SK-N-SH (cell line): ENCODE measurements at regions not wholly inside any gene's neighbourhood (a gene's known extent, or its start where the extent isn't known, plus 50 kb on each side); places are given as distances from the start of the nearest gene placed in this dataset.

Experiments used
- CTCF ChIA-PET: fragments of 300-600, 350-600 bp; formaldehyde crosslinking; extraction: SDS; loops from one replicate; lab custom pipeline; 2021; lab: Yijun Ruan, JAX
- POLR2A ChIA-PET: fragments of 350-600 bp; sonication (Branson Sonifier 250); formaldehyde crosslinking; extraction: SDS; loops from one replicate; lab custom pipeline; 2020; ENCODE audit warnings: antibody characterized with exemption, inconsistent platforms; lab: Yijun Ruan, JAX
- DNase-seq: peaks from one replicate; pipeline ENCODE4 v3.0.0; 2012
- H2AFZ ChIP-seq: fragments of 200-600 bp; sonication (generic); 2 replicates; pipeline ENCODE4 v1.8.1; 2016; ENCODE audit warnings: antibody characterized with exemption, mild to moderate bottlenecking, low read depth
- H3F3A ChIP-seq: fragments of 200-600 bp; sonication (generic); replicated peaks from 2 replicates; pipeline ENCODE3; 2016; ENCODE audit warnings: antibody characterized with exemption, mild to moderate bottlenecking; ENCODE audit not compliant: insufficient read depth
- H3K27ac ChIP-seq, 2 experiments: fragments of 200-500 bp in 1 of 2; fragments of 200-600 bp in 1 of 2; sonication (Bioruptor generic) in 1 of 2; sonication (generic), shearing (Covaris generic) in 1 of 2; 2 replicates each; pipeline versions ENCODE4 v1.5.1 to v1.6.1; 2014 to 2016; ENCODE audit warnings: low read depth in 2 of 2, inconsistent platforms in 1 of 2, low read length in 1 of 2, mild to moderate bottlenecking in 1 of 2, mixed read lengths in 1 of 2
- H3K27me3 ChIP-seq: fragments of 200-600 bp; sonication (generic), shearing (Covaris generic); 2 replicates; pipeline ENCODE4 v1.6.1; 2016; ENCODE audit warnings: mixed run types; ENCODE audit not compliant: insufficient read depth
- H3K36me3 ChIP-seq, 2 experiments: fragments of 200-500 bp in 1 of 2; fragments of 200-600 bp in 1 of 2; sonication (Bioruptor generic) in 1 of 2; sonication (generic) in 1 of 2; replicated peaks in 1 of 2; 2 replicates each; pipeline versions ENCODE3 to v1.5.1; 2014 to 2016; ENCODE audit warnings: low read length in 1 of 2, mild to moderate bottlenecking in 1 of 2; ENCODE audit not compliant: insufficient read depth in 2 of 2, control insufficient read depth in 1 of 2
- H3K4me1 ChIP-seq, 2 experiments: fragments of 200-500 bp in 1 of 2; fragments of 200-600 bp in 1 of 2; sonication (Bioruptor generic) in 1 of 2; sonication (generic), shearing (Covaris generic) in 1 of 2; 2 replicates each; pipeline versions ENCODE4 v1.5.1 to v1.6.1; 2014 to 2016; ENCODE audit warnings: low read depth in 1 of 2, low read length in 1 of 2, mixed run types in 1 of 2; ENCODE audit not compliant: insufficient read depth in 2 of 2, control insufficient read depth in 1 of 2
- H3K4me2 ChIP-seq: fragments of 200-600 bp; sonication (generic), shearing (Covaris generic); 2 replicates; pipeline ENCODE4 v1.6.1; 2017; ENCODE audit warnings: mixed run types
- H3K4me3 ChIP-seq, 2 experiments: fragments of 200-500 bp in 1 of 2; fragments of 200-600 bp in 1 of 2; sonication (Bioruptor generic) in 1 of 2; sonication (generic), shearing (Covaris generic) in 1 of 2; 2 replicates each; pipeline versions ENCODE4 v1.5.1 to v1.8.1; 2014 to 2016; ENCODE audit warnings: low read depth in 2 of 2, inconsistent platforms in 1 of 2, low read length in 1 of 2, mild to moderate bottlenecking in 1 of 2, mixed read lengths in 1 of 2, moderate library complexity in 1 of 2
- H3K79me2 ChIP-seq: fragments of 200-600 bp; sonication (generic); 2 replicates; pipeline ENCODE4 v1.8.1; 2017; ENCODE audit warnings: mild to moderate bottlenecking; ENCODE audit not compliant: insufficient read depth
- H3K9ac ChIP-seq: fragments of 200-600 bp; sonication (generic); 2 replicates; pipeline ENCODE4 v1.6.1; 2017; ENCODE audit warnings: mixed run types
- H3K9me2 ChIP-seq: fragments of 200-600 bp; sonication (generic); 2 replicates; pipeline ENCODE4 v1.6.1; 2017; ENCODE audit warnings: mixed run types
- H3K9me3 ChIP-seq: fragments of 200-600 bp; sonication (generic); 2 replicates; pipeline ENCODE4 v1.6.1; 2017; ENCODE audit warnings: mixed run types, mild to moderate bottlenecking, moderate library complexity
- H4K20me1 ChIP-seq: fragments of 200-600 bp; sonication (generic); 2 replicates; pipeline ENCODE4 v1.6.1; 2017; ENCODE audit warnings: mild to moderate bottlenecking, mixed run types; ENCODE audit not compliant: insufficient read depth
- CHD2 ChIP-seq: fragments of 150-350 bp; IDR thresholded peaks from 2 replicates; pipeline ENCODE4 v1.6.1; 2018; ENCODE audit warnings: low read length; ENCODE audit not compliant: partially characterized antibody
- ELF1 ChIP-seq: IDR thresholded peaks from 2 replicates; pipeline ENCODE4 v1.4.0; 2012
- EP300 ChIP-seq, 2 experiments: IDR thresholded peaks; 2 replicates each; pipeline versions ENCODE4 v1.4.0 to v1.6.1; 2012; ENCODE audit warnings: borderline replicate concordance in 1 of 2, low read depth in 1 of 2, low read length in 1 of 2
- EZH2phosphoT487 ChIP-seq: fragments of 200-600 bp; sonication (generic); IDR thresholded peaks from 2 replicates; pipeline ENCODE4 v1.6.1; 2017; ENCODE audit warnings: low read depth, mixed run types, mild to moderate bottlenecking, antibody characterized with exemption, moderate library complexity, borderline replicate concordance
- FOXJ3 ChIP-seq: sonication (generic); formaldehyde crosslinking; IDR thresholded peaks from 2 replicates; pipeline ENCODE4 v1.5.1; 2020; ENCODE audit warnings: mild to moderate bottlenecking, missing genetic modification reagents
- GATA2 ChIP-seq: sonication (generic); formaldehyde crosslinking; IDR thresholded peaks from 2 replicates; pipeline ENCODE4 v1.5.0; 2020; ENCODE audit warnings: mild to moderate bottlenecking, missing genetic modification reagents
- JUND ChIP-seq: IDR thresholded peaks from 2 replicates; pipeline ENCODE4 v1.4.0; 2012
- MEF2A ChIP-seq: IDR thresholded peaks from 2 replicates; pipeline ENCODE4 v1.4.0; 2012; ENCODE audit warnings: low read depth, borderline replicate concordance
- MXI1 ChIP-seq: IDR thresholded peaks from 2 replicates; pipeline ENCODE4 v1.6.1; 2012; ENCODE audit warnings: mild to moderate bottlenecking, low read depth, low read length, improper control_type of control experiment
- NRF1 ChIP-seq: IDR thresholded peaks from 2 replicates; pipeline ENCODE4 v1.6.1; 2012; ENCODE audit warnings: low read depth, mild to moderate bottlenecking, low read length
- RAD21 ChIP-seq: IDR thresholded peaks from 2 replicates; pipeline ENCODE4 v1.6.1; 2012; ENCODE audit warnings: mild to moderate bottlenecking, low read length
- RCOR1 ChIP-seq: fragments of 150-350 bp; IDR thresholded peaks from 2 replicates; pipeline ENCODE4 v1.6.1; 2017; ENCODE audit warnings: antibody characterized with exemption, low read length
- RFX5 ChIP-seq: IDR thresholded peaks from 2 replicates; pipeline ENCODE4 v1.6.1; 2012; ENCODE audit warnings: mild to moderate bottlenecking, improper control_type of control experiment, low read length
- RXRA ChIP-seq: IDR thresholded peaks from 2 replicates; pipeline ENCODE4 v1.4.0; 2012; ENCODE audit warnings: low read depth, mild to moderate bottlenecking, borderline replicate concordance
- SIN3A ChIP-seq: IDR thresholded peaks from 2 replicates; pipeline ENCODE4 v1.6.1; 2012; ENCODE audit warnings: low read depth, mild to moderate bottlenecking, low read length, moderate library complexity, borderline replicate concordance
- SMC3 ChIP-seq: IDR thresholded peaks from 2 replicates; pipeline ENCODE4 v1.6.1; 2012; ENCODE audit warnings: low read depth, low read length, improper control_type of control experiment
- TCF12 ChIP-seq: IDR thresholded peaks from 2 replicates; pipeline ENCODE4 v1.4.0; 2012
- TEAD4 ChIP-seq: IDR thresholded peaks from 2 replicates; pipeline ENCODE4 v1.4.0; 2012; ENCODE audit warnings: mild to moderate bottlenecking, borderline replicate concordance; ENCODE audit not compliant: insufficient read depth
- WGBS: methylation state at CpG from one replicate; pipeline ENCODE4 v1.1.6; 2017; ENCODE audit warnings: low lambda C conversion rate; 5-methylcytosine and 5-hydroxymethylcytosine counted together
- TF ChIP-seq, protein P1 (sequence below): fragments of 200-600 bp; sonication (generic); IDR thresholded peaks from 2 replicates; pipeline ENCODE4 v1.6.1; 2017; ENCODE audit warnings: antibody characterized with exemption, mild to moderate bottlenecking, moderate library complexity
- TF ChIP-seq, protein P2 (sequence below): IDR thresholded peaks from 2 replicates; pipeline ENCODE4 v1.4.0; 2012; ENCODE audit warnings: low read depth, borderline replicate concordance
- TF ChIP-seq, protein P3 (sequence below): fragments of 150-350 bp; IDR thresholded peaks from 2 replicates; pipeline ENCODE4 v1.6.1; 2016; ENCODE audit warnings: mild to moderate bottlenecking, low read depth, low read length
- TF ChIP-seq, protein P4 (sequence below): IDR thresholded peaks from 2 replicates; pipeline ENCODE4 v1.6.1; 2012; ENCODE audit warnings: mild to moderate bottlenecking, low read depth, low read length, moderate library complexity

DNA sequence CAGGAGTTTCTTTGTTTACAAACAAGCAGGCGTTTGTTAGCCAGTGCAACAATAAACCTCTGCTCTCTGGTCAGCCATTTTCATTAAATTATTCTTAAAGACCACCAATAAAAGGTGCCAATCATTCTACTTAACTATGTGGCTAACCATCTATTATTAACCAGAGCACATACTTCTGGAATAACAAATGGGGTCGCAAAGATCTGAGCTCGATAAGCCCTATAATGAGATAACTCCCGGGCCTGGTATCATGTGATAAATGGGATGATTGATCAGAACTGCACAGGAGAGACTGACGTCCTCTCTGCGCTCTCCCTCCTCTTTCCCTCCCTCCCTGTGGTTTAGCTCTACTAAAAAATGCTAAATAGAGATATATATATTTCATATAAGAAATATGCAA, 488.2 kb downstream of the NTRK2 start:
- CTCF ChIA-PET, result interaction anchor here (0.9 to 1.7 kb wide), 5 partner anchors 14 to 489 kb away, joined by 3 to 5 read pairs (median 4); no protein-coding TSS in a partner anchor
- no peaks in the 10 kb centered on the region for H3F3A ChIP-seq
- TF ChIP-seq GATA2 (peak; percentile 74), TCF12 (peak; percentile 17; the same call in 1 of the 2 replicates), RCOR1 (peak; percentile 71; the same call in 1 of the 2 replicates), RXRA (no peak), EP300 (IDR thresholded peaks at IDR 0.05; ENCODE audit: borderline replicate concordance in 1 of 2, low read depth in 1 of 2, low read length in 1 of 2) (peak in 1 of 2 experiments; percentile 84; a peak in 2 of 4 replicates)
- TF ChIP-seq, all 33 proteins: peak for 4
- H3K9me2 ChIP-seq, result no peaks in the 10 kb centered on the region
- H3K9me3 ChIP-seq, result no peaks in the 10 kb centered on the region
- peak overlapping the region in 1 of 2 experiments; percentile 89; a peak in 1 of 4 replicates for H3K27ac ChIP-seq
- H3K4me1 ChIP-seq, result peaks cover 0 to 22% of the 10 kb centered on the region in 2 experiments; a peak in 2 of 4 replicates
- no peaks in the 10 kb centered on the region for H3K27me3 ChIP-seq
- WGBS, result 26% methylated on average over 6 of the region's 6 CpGs
- no peaks in the 10 kb centered on the region for H3K36me3 ChIP-seq
- peak; percentile 39 for DNase-seq
- no peak overlapping the region for H3K9ac ChIP-seq
- H4K20me1 ChIP-seq, result no peaks in the 10 kb centered on the region
- H3K4me2 ChIP-seq, result no peak overlapping the region
- H3K4me3 ChIP-seq, result no peak overlapping the region; a peak in 1 of 4 replicates
- no peaks in the 10 kb centered on the region for H3K79me2 ChIP-seq
- POLR2A ChIA-PET, result no interaction called here
- H2AFZ ChIP-seq, result no peak overlapping the region

DNA sequence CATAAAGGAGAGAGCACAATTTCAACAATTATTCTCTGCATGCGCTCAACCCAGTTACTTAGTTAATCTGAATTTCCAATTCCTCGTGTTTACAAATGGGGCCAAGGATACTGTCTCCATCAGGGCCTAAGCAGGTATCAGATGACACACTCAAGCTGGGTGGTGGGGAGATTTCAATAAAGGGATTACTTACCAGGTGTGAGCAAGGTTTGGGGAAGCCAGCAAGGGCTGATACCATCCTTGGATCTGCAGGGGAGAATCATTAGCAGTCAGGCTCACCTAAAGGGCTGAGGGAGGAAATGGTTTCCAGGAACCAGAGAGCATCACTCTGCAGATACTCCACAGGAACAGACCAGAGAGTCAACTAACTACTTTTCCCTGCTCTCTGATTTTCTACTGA, 487.1 kb downstream of the NTRK2 start:
- ChIA-PET CTCF (interaction anchor here (0.9 to 1.6 kb wide), 3 partner anchors 13 to 269 kb away, joined by 3 to 4 read pairs (median 3); no protein-coding TSS in a partner anchor), POLR2A (no interaction called here)
- Histone ChIP-seq H3K4me2 (no peak overlapping the region), H3K79me2 (no peaks in the 10 kb centered on the region), H3K9me2 (no peaks in the 10 kb centered on the region), H3K9ac (no peak overlapping the region), H4K20me1 (no peaks in the 10 kb centered on the region), H3F3A (no peaks in the 10 kb centered on the region)
- TF ChIP-seq RAD21, result no peak
- TF ChIP-seq, protein P1, sequence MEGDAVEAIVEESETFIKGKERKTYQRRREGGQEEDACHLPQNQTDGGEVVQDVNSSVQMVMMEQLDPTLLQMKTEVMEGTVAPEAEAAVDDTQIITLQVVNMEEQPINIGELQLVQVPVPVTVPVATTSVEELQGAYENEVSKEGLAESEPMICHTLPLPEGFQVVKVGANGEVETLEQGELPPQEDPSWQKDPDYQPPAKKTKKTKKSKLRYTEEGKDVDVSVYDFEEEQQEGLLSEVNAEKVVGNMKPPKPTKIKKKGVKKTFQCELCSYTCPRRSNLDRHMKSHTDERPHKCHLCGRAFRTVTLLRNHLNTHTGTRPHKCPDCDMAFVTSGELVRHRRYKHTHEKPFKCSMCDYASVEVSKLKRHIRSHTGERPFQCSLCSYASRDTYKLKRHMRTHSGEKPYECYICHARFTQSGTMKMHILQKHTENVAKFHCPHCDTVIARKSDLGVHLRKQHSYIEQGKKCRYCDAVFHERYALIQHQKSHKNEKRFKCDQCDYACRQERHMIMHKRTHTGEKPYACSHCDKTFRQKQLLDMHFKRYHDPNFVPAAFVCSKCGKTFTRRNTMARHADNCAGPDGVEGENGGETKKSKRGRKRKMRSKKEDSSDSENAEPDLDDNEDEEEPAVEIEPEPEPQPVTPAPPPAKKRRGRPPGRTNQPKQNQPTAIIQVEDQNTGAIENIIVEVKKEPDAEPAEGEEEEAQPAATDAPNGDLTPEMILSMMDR, result no peak
- TF ChIP-seq, protein P2, sequence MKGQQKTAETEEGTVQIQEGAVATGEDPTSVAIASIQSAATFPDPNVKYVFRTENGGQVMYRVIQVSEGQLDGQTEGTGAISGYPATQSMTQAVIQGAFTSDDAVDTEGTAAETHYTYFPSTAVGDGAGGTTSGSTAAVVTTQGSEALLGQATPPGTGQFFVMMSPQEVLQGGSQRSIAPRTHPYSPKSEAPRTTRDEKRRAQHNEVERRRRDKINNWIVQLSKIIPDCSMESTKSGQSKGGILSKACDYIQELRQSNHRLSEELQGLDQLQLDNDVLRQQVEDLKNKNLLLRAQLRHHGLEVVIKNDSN, result no peak
- no peak for TF ChIP-seq SMC3
- no peak for TF ChIP-seq RFX5
- TF ChIP-seq MXI1, result no peak
- TF ChIP-seq SIN3A, result no peak
- TF ChIP-seq CHD2, result no peak
- TF ChIP-seq ELF1, result no peak
- TF ChIP-seq, protein P3, sequence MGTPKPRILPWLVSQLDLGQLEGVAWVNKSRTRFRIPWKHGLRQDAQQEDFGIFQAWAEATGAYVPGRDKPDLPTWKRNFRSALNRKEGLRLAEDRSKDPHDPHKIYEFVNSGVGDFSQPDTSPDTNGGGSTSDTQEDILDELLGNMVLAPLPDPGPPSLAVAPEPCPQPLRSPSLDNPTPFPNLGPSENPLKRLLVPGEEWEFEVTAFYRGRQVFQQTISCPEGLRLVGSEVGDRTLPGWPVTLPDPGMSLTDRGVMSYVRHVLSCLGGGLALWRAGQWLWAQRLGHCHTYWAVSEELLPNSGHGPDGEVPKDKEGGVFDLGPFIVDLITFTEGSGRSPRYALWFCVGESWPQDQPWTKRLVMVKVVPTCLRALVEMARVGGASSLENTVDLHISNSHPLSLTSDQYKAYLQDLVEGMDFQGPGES, result no peak
- TF ChIP-seq GATA2, result no peak
- no peak for TF ChIP-seq TEAD4
- TF ChIP-seq EZH2phosphoT487, result no peak
- no peak for TF ChIP-seq JUND
- TF ChIP-seq, protein P4, sequence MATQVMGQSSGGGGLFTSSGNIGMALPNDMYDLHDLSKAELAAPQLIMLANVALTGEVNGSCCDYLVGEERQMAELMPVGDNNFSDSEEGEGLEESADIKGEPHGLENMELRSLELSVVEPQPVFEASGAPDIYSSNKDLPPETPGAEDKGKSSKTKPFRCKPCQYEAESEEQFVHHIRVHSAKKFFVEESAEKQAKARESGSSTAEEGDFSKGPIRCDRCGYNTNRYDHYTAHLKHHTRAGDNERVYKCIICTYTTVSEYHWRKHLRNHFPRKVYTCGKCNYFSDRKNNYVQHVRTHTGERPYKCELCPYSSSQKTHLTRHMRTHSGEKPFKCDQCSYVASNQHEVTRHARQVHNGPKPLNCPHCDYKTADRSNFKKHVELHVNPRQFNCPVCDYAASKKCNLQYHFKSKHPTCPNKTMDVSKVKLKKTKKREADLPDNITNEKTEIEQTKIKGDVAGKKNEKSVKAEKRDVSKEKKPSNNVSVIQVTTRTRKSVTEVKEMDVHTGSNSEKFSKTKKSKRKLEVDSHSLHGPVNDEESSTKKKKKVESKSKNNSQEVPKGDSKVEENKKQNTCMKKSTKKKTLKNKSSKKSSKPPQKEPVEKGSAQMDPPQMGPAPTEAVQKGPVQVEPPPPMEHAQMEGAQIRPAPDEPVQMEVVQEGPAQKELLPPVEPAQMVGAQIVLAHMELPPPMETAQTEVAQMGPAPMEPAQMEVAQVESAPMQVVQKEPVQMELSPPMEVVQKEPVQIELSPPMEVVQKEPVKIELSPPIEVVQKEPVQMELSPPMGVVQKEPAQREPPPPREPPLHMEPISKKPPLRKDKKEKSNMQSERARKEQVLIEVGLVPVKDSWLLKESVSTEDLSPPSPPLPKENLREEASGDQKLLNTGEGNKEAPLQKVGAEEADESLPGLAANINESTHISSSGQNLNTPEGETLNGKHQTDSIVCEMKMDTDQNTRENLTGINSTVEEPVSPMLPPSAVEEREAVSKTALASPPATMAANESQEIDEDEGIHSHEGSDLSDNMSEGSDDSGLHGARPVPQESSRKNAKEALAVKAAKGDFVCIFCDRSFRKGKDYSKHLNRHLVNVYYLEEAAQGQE, result no peak
- TF ChIP-seq NRF1, result no peak
- no peak for TF ChIP-seq FOXJ3 (CRISPR knock-in tag)
- TF ChIP-seq MEF2A, result no peak
- TF ChIP-seq, all 33 proteins: peak for 0
- 65% methylated on average over 2 of the region's 2 CpGs for WGBS
- peaks cover 0 to 22% of the 10 kb centered on the region in 2 experiments; a peak in 2 of 4 replicates for H3K4me1 ChIP-seq
- peak overlapping the region in 1 of 2 experiments; percentile 89; a peak in 1 of 4 replicates for H3K27ac ChIP-seq
- no peak for DNase-seq
- no peaks in the 10 kb centered on the region for H3K27me3 ChIP-seq
- H3K36me3 ChIP-seq, result no peaks in the 10 kb centered on the region
- no peak overlapping the region for H3K4me3 ChIP-seq
- H2AFZ ChIP-seq, result no peak overlapping the region
- H3K9me3 ChIP-seq, result no peaks in the 10 kb centered on the region
